Brain microvascular endothelial cell (primary cell): ENCODE measurements at regions not wholly inside any gene's neighbourhood (a gene's known extent, or its start where the extent isn't known, plus 50 kb on each side); places are given as distances from the start of the nearest gene placed in this dataset.

ENCODE experiments used
- DNase-seq: peaks from one replicate; pipeline ENCODE4 v3.0.0-alpha.2; 2020
- H3K27ac ChIP-seq: fragments of 250-450 bp; sonication (Bioruptor Pico); 2 replicates; pipeline ENCODE4 v1.5.1; 2020; ENCODE audit warnings: mild to moderate bottlenecking, moderate library complexity
- H3K27me3 ChIP-seq: fragments of 250-450 bp; sonication (Bioruptor Pico); replicated peaks from 2 replicates; pipeline ENCODE4 v1.5.1; 2020; ENCODE audit warnings: mild to moderate bottlenecking
- H3K36me3 ChIP-seq: fragments of 250-450 bp; sonication (Bioruptor Pico); replicated peaks from 2 replicates; pipeline ENCODE4 v1.5.1; 2020; ENCODE audit warnings: mild to moderate bottlenecking
- H3K4me3 ChIP-seq: 2 replicates; pipeline ENCODE4 v1.5.1; 2011; ENCODE audit warnings: low read depth, mild to moderate bottlenecking, control low read depth, low read length, moderate library complexity
- in situ Hi-C: cut with HindIII; loops from 2 replicates; pipeline ENCODE4 v1.10.0; 2017; ENCODE audit warnings: low sequenced_read_pairs, low pct_ligation_motif_present
- TF ChIP-seq, protein P1 (sequence below): IDR thresholded peaks from 2 replicates; pipeline ENCODE4 v1.5.1; 2011; ENCODE audit warnings: low read depth, mild to moderate bottlenecking, moderate library complexity, low read length, control low read depth, inconsistent platforms; ENCODE audit errors: missing control alignments

DNA sequence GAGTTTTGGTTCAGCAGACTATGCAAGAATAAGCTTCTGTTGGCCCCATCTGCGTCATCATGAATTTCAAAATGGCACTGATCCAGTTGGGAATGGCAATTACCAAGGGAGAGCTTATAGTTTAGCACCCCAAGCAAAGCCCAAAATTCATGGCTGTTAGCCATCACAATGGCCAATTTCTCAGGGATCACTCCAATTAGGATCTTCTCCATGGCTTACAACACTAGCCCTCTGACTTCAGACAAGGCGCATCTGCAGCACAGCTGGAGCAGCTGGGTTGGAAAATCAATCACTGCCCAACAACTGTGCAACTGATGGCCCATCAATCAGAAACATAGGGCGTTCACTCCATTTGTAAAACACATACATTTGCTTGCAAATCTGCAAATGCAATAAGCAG, 273.6 kb downstream of the SRBD1 start:
- in situ Hi-C loops = no loop called here
- no peak for DNase-seq
- H3K36me3 ChIP-seq = no peaks in the 10 kb centered on the region
- H3K27ac ChIP-seq = no peak overlapping the region
- TF ChIP-seq, protein P1, sequence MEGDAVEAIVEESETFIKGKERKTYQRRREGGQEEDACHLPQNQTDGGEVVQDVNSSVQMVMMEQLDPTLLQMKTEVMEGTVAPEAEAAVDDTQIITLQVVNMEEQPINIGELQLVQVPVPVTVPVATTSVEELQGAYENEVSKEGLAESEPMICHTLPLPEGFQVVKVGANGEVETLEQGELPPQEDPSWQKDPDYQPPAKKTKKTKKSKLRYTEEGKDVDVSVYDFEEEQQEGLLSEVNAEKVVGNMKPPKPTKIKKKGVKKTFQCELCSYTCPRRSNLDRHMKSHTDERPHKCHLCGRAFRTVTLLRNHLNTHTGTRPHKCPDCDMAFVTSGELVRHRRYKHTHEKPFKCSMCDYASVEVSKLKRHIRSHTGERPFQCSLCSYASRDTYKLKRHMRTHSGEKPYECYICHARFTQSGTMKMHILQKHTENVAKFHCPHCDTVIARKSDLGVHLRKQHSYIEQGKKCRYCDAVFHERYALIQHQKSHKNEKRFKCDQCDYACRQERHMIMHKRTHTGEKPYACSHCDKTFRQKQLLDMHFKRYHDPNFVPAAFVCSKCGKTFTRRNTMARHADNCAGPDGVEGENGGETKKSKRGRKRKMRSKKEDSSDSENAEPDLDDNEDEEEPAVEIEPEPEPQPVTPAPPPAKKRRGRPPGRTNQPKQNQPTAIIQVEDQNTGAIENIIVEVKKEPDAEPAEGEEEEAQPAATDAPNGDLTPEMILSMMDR = no peak
- no peak overlapping the region for H3K4me3 ChIP-seq
- H3K27me3 ChIP-seq = no peaks in the 10 kb centered on the region

DNA sequence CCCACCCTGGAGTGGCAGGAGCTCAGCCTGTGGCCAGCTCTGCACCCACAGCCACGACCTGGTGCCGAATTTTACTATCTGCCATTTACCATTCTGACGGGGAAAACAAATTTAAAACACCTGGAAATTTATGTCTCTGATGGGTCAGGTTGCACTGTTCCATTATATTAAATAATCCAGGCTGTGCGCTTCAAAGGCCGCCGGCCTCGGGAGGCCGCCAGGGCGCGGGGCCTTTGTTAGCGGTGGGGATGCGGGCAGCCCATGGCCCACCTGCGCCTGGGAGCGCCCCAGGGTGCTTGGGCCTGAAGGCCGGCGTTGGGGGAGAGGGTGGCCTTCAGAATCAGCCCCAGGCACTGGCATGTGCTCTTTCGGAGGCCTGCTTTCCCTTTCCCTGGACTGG, 276.9 kb downstream of the SRBD1 start:
- no peak for DNase-seq
- Histone ChIP-seq H3K4me3 (no peak overlapping the region), H3K36me3 (no peaks in the 10 kb centered on the region), H3K27ac (no peak overlapping the region), H3K27me3 (no peaks in the 10 kb centered on the region)
- TF ChIP-seq, protein P1 = no peak
- in situ Hi-C loops = no loop called here

DNA sequence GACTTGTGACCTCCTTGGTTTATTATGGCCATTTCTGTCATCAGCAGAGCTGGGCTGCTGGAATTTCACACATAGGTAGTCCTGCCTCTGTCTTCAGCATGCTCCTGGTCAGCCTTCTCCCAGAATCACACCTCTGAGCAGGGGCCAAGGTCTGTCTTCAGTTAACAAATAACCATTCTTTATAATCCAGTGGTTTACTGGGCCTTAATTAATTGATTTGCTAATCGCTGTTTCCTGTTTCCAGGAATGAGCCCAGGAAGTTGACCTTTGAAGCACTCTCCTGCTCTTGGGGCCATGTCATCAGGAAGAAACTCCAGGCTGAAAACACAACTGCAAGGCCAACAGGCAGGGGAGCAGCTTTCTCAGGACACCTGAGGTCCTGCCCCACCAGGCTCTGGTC, 278.5 kb downstream of the SRBD1 start:
- no peak overlapping the region for H3K4me3 ChIP-seq
- no peak for DNase-seq
- TF ChIP-seq, protein P1 = no peak
- H3K36me3 ChIP-seq = no peaks in the 10 kb centered on the region
- in situ Hi-C loops = no loop called here
- H3K27ac ChIP-seq = no peak overlapping the region
- no peaks in the 10 kb centered on the region for H3K27me3 ChIP-seq

DNA sequence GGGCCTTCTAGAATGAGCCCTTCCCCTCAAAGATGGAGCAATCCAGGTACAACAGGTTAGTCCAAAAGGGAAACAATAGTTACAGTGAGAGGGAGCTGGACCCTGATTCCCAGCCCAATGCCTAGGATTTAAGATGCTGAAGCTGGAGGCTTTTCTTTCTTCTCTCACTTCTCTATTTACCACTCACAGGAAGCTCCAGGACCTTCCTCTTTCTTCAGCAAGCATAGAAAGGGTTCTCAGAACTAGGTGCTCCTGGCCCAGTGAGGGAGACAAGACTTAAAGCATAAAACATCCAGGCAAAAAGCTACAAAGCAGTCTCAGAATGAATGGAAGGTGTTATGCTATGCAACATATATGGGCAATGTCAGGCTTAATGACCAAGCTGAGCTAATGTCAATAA, 279.0 kb downstream of the SRBD1 start:
- no peak overlapping the region for H3K27ac ChIP-seq
- in situ Hi-C loops = no loop called here
- no peaks in the 10 kb centered on the region for H3K27me3 ChIP-seq
- no peak overlapping the region for H3K4me3 ChIP-seq
- DNase-seq = no peak
- TF ChIP-seq, protein P1 = no peak
- no peaks in the 10 kb centered on the region for H3K36me3 ChIP-seq

DNA sequence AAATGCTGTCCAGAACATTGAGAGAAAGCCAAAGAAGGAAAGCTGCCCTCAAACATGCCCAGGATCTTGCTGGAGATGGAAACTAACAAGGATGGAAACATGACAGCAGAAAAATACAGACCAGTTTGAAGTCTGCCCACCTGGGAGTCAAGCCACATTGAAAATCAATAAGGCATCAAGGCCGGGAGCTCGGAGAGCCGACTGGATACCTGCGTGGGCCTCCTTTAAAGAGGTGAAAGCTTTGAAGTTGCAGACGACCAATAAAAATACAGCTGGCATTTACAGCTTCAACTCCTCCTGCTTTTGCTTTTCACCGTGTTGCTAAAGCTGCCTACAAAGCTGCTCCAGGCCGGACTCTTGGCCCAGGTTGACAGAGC, 279.7 kb downstream of the SRBD1 start:
- in situ Hi-C loops = no loop called here
- Histone ChIP-seq H3K4me3 (no peak overlapping the region), H3K36me3 (no peaks in the 10 kb centered on the region), H3K27ac (no peak overlapping the region), H3K27me3 (no peaks in the 10 kb centered on the region)
- DNase-seq = no peak
- TF ChIP-seq, protein P1 = no peak

DNA sequence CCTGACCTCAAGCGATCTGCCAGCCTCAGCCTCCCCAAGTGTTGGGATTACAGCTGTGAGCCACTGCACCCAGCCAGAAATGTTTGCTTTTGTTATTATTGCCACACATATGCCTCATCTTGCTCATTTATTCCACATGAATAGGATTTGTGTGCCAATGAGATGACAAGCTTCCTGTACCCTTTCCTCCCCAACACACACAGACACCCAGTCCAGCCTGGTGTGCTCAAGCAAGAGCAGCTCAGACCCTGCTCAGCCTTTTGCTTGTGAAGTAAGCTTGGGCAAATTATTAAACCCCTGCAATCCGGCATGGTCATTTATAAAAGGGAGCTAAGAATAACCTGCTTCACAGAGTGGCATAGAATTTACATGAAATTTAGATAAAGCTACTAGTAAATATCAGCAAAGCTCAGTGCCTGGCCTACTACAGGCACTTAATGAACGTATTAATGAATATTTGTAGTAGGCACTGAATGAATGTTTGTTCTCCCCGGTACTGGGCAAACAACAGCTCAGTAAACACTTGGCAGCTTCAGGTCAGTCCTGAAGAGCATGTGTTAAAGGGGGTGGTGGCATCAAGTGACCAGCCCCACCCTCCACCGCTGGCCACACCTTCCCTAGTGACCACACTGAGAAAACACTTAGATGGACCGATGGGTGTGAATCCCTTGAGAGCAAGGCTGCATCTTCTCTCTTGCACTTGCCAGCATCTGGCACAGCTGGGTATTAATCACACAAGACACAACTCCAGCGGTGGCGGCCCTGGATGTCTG, 280.2 kb downstream of the SRBD1 start:
- in situ Hi-C loops = no loop called here
- no peak overlapping the region for H3K27ac ChIP-seq
- H3K27me3 ChIP-seq = no peaks in the 10 kb centered on the region
- no peak for DNase-seq
- TF ChIP-seq, protein P1 = no peak
- no peak overlapping the region for H3K4me3 ChIP-seq
- H3K36me3 ChIP-seq = no peaks in the 10 kb centered on the region
